ENCODE measurements at regions not wholly inside any gene's neighbourhood (a gene's known extent, or its start where the extent isn't known, plus 50 kb on each side); places are given as distances from the start of the nearest gene placed in this dataset.

GRCh38 chr2:149720615-149721014 is 133.0 kb upstream of the MMADHC start:
- Histone ChIP-seq H3K27ac (ENCODE audit: low read length) (no peak overlapping the region), H3K27me3 (ENCODE audit: control insufficient read depth, insufficient read depth, low read length) (no peaks in the 10 kb centered on the region), H3K4me3 (ENCODE audit: low read depth in 2 of 2, low read length in 2 of 2) (no peak overlapping the region), H3K36me3 (ENCODE audit: control insufficient read depth, insufficient read depth, low read length) (no peaks in the 10 kb centered on the region), H3K9me3 (ENCODE audit: control insufficient read depth, insufficient read depth, low read depth, low read length) (no peaks in the 10 kb centered on the region), H3K4me1 (ENCODE audit: control insufficient read depth, insufficient read depth, low read length) (no peaks in the 10 kb centered on the region)
- intact Hi-C loops (cut with micrococcal nuclease; ENCODE audit: unreplicated experiment) = no loop called here
- in situ Hi-C loops (cut with HindIII; ENCODE audit: low pct_unique_long_range_greater_than_20kb, low sequenced_read_pairs) = no loop called here
- no peak for DNase-seq (ENCODE audit: low read depth, low spot score)
- no peak for TF ChIP-seq TCF7L2 (IDR thresholded peaks at IDR 0.05; ENCODE audit: low read depth, low read length)
- TF ChIP-seq CTCF (IDR thresholded peaks at IDR 0.05) = no peak
- TF ChIP-seq SIN3A (IDR thresholded peaks at IDR 0.05; ENCODE audit: borderline replicate concordance, insufficient read depth, low read depth, low read length) = no peak
- TF ChIP-seq POLR2AphosphoS5 (IDR thresholded peaks at IDR 0.05; ENCODE audit: low read depth, low read length) = no peak
- no peak for TF ChIP-seq REST (IDR thresholded peaks at IDR 0.05; ENCODE audit: insufficient read depth in 1 of 2, low read depth in 2 of 2, low read length in 1 of 2)
- ChIA-PET POLR2A (no interaction called here), CTCF (no interaction called here)
- no peak for ATAC-seq
- BruUV-seq (replicated peaks) = no TSS peak

GRCh38 chr2:149719695-149720094 is 132.1 kb upstream of the MMADHC start:
- no TSS peak for BruUV-seq (replicated peaks)
- Histone ChIP-seq H3K27me3 (ENCODE audit: control insufficient read depth, insufficient read depth, low read length) (no peaks in the 10 kb centered on the region), H3K4me3 (ENCODE audit: low read depth in 2 of 2, low read length in 2 of 2) (no peak overlapping the region), H3K27ac (ENCODE audit: low read length) (no peak overlapping the region), H3K36me3 (ENCODE audit: control insufficient read depth, insufficient read depth, low read length) (no peaks in the 10 kb centered on the region), H3K9me3 (ENCODE audit: control insufficient read depth, insufficient read depth, low read depth, low read length) (no peaks in the 10 kb centered on the region), H3K4me1 (ENCODE audit: control insufficient read depth, insufficient read depth, low read length) (0 out of 2 replicates have a peak, but pooled peaks cover 2% of the 10 kb centered on the region)
- DNase-seq (ENCODE audit: low read depth, low spot score) (no peak), ATAC-seq (no peak)
- ChIA-PET POLR2A (no interaction called here), CTCF (no interaction called here)
- in situ Hi-C loops (cut with HindIII; ENCODE audit: low pct_unique_long_range_greater_than_20kb, low sequenced_read_pairs) = no loop called here
- intact Hi-C loops (cut with micrococcal nuclease; ENCODE audit: unreplicated experiment) = loop anchor here (5.0 kb wide), 1 partner anchor 122 kb away; no protein-coding TSS in a partner anchor
- no peak for TF ChIP-seq POLR2AphosphoS5 (IDR thresholded peaks at IDR 0.05; ENCODE audit: low read depth, low read length)
- TF ChIP-seq REST (IDR thresholded peaks at IDR 0.05; ENCODE audit: insufficient read depth in 1 of 2, low read depth in 2 of 2, low read length in 1 of 2) = no peak
- TF ChIP-seq TCF7L2 (IDR thresholded peaks at IDR 0.05; ENCODE audit: low read depth, low read length) = no peak
- no peak for TF ChIP-seq SIN3A (IDR thresholded peaks at IDR 0.05; ENCODE audit: borderline replicate concordance, insufficient read depth, low read depth, low read length)
- no peak for TF ChIP-seq CTCF (IDR thresholded peaks at IDR 0.05)
